A549 (cell line): ENCODE measurements at regions not wholly inside any gene's neighbourhood (a gene's known extent, or its start where the extent isn't known, plus 50 kb on each side); places are given as distances from the start of the nearest gene placed in this dataset.

ENCODE experiments used
- ATAC-seq, 2 experiments: fragments of 200-7000 bp in 1 of 2; fragments of >200 bp in 1 of 2; cut with Nextera tagmentation in 1 of 2; cut with Tn5 transposase in 1 of 2; 3 replicates each; pipeline versions ENCODE4 v1.8.0 to v1.9.1; 2018 to 2020; ENCODE audit warnings: mild to moderate bottlenecking in 1 of 2, moderate library complexity in 1 of 2
- CTCF ChIA-PET: fragments of 300-600 bp; sonication (Branson Sonifier 250); formaldehyde crosslinking; extraction: SDS; loops from one replicate; lab custom pipeline; 2021; ENCODE audit warnings: antibody characterized with exemption, inconsistent platforms; lab: Yijun Ruan, JAX
- POLR2A ChIA-PET: fragments of 350-600 bp; formaldehyde crosslinking; extraction: SDS; loops from one replicate; lab custom pipeline; 2021; ENCODE audit warnings: antibody characterized with exemption, inconsistent platforms; lab: Yijun Ruan, JAX
- DNase-seq, 2 experiments: peaks; one replicate each; pipeline versions ENCODE4 v3.0.0 to v3.0.0-alpha.2; 2011 to 2016; ENCODE audit warnings: low read depth in 1 of 2, low spot score in 1 of 2
- FAIRE-seq: peaks from 2 replicates; lab custom pipeline; 2011; peaks lifted over from hg19 to GRCh38; lab: Jason Lieb, UNC
- H3K27ac ChIP-seq, 2 experiments: fragments of >200 bp; sonication (Bioruptor Twin); formaldehyde crosslinking; 3 replicates each; pipeline ENCODE4 v1.5.1; 2016 to 2017
- H3K4me1 ChIP-seq: fragments of >200 bp; sonication (Bioruptor Twin); formaldehyde crosslinking; 3 replicates; pipeline ENCODE4 v1.6.1; 2016
- H3K4me2 ChIP-seq: fragments of >200 bp; sonication (Bioruptor Twin); formaldehyde crosslinking; 3 replicates; pipeline ENCODE4 v1.6.1; 2016
- H3K4me3 ChIP-seq: fragments of >200 bp; sonication (Bioruptor Twin); formaldehyde crosslinking; 3 replicates; pipeline ENCODE4 v1.5.1; 2016
- H3K9me3 ChIP-seq: fragments of >200 bp; sonication (Bioruptor Twin); formaldehyde crosslinking; 3 replicates; pipeline ENCODE4 v1.6.1; 2016
- CBX2 ChIP-seq: fragments of 200-600 bp; sonication (generic); IDR thresholded peaks from 2 replicates; pipeline ENCODE4 v1.6.1; 2016; ENCODE audit warnings: low read depth, mild to moderate bottlenecking, borderline replicate concordance
- EHMT2 ChIP-seq: fragments of 200-600 bp; sonication (generic); IDR thresholded peaks from 2 replicates; pipeline ENCODE4 v1.6.1; 2016; ENCODE audit warnings: antibody characterized with exemption, low read depth, mild to moderate bottlenecking, moderate library complexity
- EP300 ChIP-seq, 2 experiments: fragments of >200 bp; sonication (Bioruptor Twin); formaldehyde crosslinking; IDR thresholded peaks; 2 replicates in 1 of 2; 3 replicates in 1 of 2; pipeline ENCODE4 v1.6.1; 2016 to 2017
- FOSL2 ChIP-seq, 2 experiments: fragments of 450-650 bp in 1 of 2; fragments of >200 bp in 1 of 2; sonication (Bioruptor Twin) in 1 of 2; formaldehyde crosslinking; IDR thresholded peaks; 2 replicates each; pipeline versions ENCODE4 v1.5.0 to v1.6.1; 2016 to 2020; ENCODE audit warnings: mild to moderate bottlenecking in 1 of 2, moderate library complexity in 1 of 2
- HOXA7 ChIP-seq: fragments of 250-450 bp; sonication (Bioruptor Pico); IDR thresholded peaks from 2 replicates; pipeline ENCODE4 v1.5.0; 2020; ENCODE audit warnings: mild to moderate bottlenecking, moderate library complexity
- JUN ChIP-seq, 2 experiments: fragments of >200 bp; sonication (Bioruptor Twin); formaldehyde crosslinking; IDR thresholded peaks; 2 replicates in 1 of 2; 3 replicates in 1 of 2; pipeline ENCODE4 v1.6.1; 2016 to 2017
- JUNB ChIP-seq: fragments of >200 bp; sonication (Bioruptor Twin); formaldehyde crosslinking; IDR thresholded peaks from 2 replicates; pipeline ENCODE4 v1.6.1; 2016
- MAFK ChIP-seq: fragments of 450-650 bp; IDR thresholded peaks from 2 replicates; pipeline ENCODE4 v1.6.1; 2014; ENCODE audit not compliant: partially characterized antibody
- PHF8 ChIP-seq: fragments of 200-600 bp; sonication (generic); IDR thresholded peaks from 2 replicates; pipeline ENCODE4 v1.6.1; 2016; ENCODE audit warnings: low read depth, mild to moderate bottlenecking, antibody characterized with exemption, moderate library complexity, borderline replicate concordance
- RAD21 ChIP-seq, 2 experiments: fragments of >200 bp in 1 of 2; sonication (Bioruptor Twin) in 1 of 2; formaldehyde crosslinking in 1 of 2; IDR thresholded peaks in 1 of 2; conservative IDR thresholded peaks in 1 of 2; 2 replicates in 1 of 2; 3 replicates in 1 of 2; pipeline ENCODE4 v1.6.1; 2012 to 2018; ENCODE audit warnings: inconsistent platforms in 1 of 2
- RARB ChIP-seq: fragments of 250-450 bp; sonication (Bioruptor Pico); IDR thresholded peaks from 2 replicates; pipeline ENCODE4 v1.8.0; 2021; ENCODE audit warnings: mild to moderate bottlenecking, moderate library complexity
- RCOR1 ChIP-seq: fragments of 150-350 bp; IDR thresholded peaks from 2 replicates; pipeline ENCODE4 v1.6.1; 2014; ENCODE audit warnings: antibody characterized with exemption, low read length, low read depth
- TP53 ChIP-seq: fragments of 250-450 bp; sonication (Bioruptor Pico); IDR thresholded peaks from 2 replicates; pipeline ENCODE4 v1.5.0; 2021; ENCODE audit warnings: mild to moderate bottlenecking, moderate library complexity
- ZC3H11A ChIP-seq: fragments of 450-650 bp; IDR thresholded peaks from 2 replicates; pipeline ENCODE4 v1.6.1; 2014; ENCODE audit warnings: antibody characterized with exemption, mild to moderate bottlenecking
- ZNF302 ChIP-seq: fragments of 250-450 bp; sonication (Bioruptor Pico); IDR thresholded peaks from 2 replicates; pipeline ENCODE4 v1.9.0; 2021; ENCODE audit warnings: inconsistent platforms, mild to moderate bottlenecking, moderate library complexity
- WGBS: methylation state at CpG from one replicate; pipeline ENCODE4 v1.1.6; 2017; ENCODE audit errors: missing lambda C conversion rate; 5-methylcytosine and 5-hydroxymethylcytosine counted together
- TF ChIP-seq, protein P1 (sequence below): fragments of 250-450 bp; sonication (Bioruptor Pico); IDR thresholded peaks from 2 replicates; pipeline ENCODE4 v1.5.0; 2021; ENCODE audit warnings: mild to moderate bottlenecking, moderate library complexity, borderline replicate concordance
- TF ChIP-seq, protein P2 (sequence below): fragments of >200 bp; sonication (Bioruptor Twin); formaldehyde crosslinking; IDR thresholded peaks from 3 replicates; pipeline ENCODE4 v1.6.1; 2016
- TF ChIP-seq, protein P3 (sequence below): fragments of >200 bp; sonication (Bioruptor Twin); formaldehyde crosslinking; IDR thresholded peaks from 2 replicates; pipeline ENCODE4 v1.6.1; 2016
- TF ChIP-seq, protein P4 (sequence below): fragments of 250-450 bp; sonication (Bioruptor Pico); IDR thresholded peaks from 2 replicates; pipeline ENCODE4 v1.5.0; 2020; ENCODE audit warnings: low read depth, mild to moderate bottlenecking, moderate library complexity
- TF ChIP-seq, protein P5 (sequence below): fragments of 150-350 bp; IDR thresholded peaks from 2 replicates; pipeline ENCODE4 v1.6.1; 2014; ENCODE audit warnings: low read depth, mild to moderate bottlenecking, low read length
- TF ChIP-seq, protein P6 (sequence below): IDR thresholded peaks from 2 replicates; pipeline ENCODE4 v1.6.1; 2012
- TF ChIP-seq, protein P7 (sequence below): fragments of 200-600 bp; sonication (generic); IDR thresholded peaks from 2 replicates; pipeline ENCODE4 v1.6.1; 2016; ENCODE audit warnings: antibody characterized with exemption, mild to moderate bottlenecking, moderate library complexity

DNA sequence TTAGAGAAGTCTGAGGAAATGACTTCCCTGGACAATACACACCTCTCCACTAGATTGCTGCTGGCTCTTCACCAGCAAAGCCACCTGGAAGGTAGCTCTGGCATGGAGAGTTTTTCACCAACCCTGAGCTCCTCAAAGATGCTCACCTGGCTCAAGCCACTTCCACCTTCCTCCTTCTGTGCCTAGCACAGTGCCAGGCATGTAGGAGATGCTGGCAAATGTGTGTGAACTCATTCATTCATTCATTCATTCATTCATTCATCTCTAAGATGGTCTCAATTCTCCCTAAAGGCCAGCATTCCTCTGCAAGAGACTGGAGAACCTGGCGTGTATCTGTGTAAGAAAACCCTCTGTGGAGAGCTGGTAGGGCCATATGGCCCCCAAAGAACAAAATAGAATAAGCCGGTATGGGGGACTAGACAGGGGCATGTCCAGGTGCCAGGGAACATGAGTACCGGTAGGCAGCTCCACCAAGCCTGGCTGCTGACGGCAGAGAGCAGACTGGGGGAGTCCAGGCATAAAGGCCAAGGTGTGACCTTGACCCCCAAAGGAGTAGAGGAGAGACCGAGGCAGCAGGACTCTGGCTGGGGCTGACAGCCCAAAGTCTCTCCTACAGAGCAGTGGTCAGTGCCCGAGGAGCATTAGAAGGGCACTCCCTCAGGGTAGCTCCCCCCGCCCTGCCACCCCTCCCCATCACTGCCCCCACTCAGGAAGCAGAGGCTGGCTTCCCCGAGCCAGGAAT, 132.2 kb upstream of the TNRC6C start (continued):
- TF ChIP-seq, protein P1, sequence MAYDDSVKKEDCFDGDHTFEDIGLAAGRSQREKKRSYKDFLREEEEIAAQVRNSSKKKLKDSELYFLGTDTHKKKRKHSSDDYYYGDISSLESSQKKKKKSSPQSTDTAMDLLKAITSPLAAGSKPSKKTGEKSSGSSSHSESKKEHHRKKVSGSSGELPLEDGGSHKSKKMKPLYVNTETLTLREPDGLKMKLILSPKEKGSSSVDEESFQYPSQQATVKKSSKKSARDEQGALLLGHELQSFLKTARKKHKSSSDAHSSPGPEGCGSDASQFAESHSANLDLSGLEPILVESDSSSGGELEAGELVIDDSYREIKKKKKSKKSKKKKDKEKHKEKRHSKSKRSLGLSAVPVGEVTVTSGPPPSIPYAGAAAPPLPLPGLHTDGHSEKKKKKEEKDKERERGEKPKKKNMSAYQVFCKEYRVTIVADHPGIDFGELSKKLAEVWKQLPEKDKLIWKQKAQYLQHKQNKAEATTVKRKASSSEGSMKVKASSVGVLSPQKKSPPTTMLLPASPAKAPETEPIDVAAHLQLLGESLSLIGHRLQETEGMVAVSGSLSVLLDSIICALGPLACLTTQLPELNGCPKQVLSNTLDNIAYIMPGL, result no peak

DNA sequence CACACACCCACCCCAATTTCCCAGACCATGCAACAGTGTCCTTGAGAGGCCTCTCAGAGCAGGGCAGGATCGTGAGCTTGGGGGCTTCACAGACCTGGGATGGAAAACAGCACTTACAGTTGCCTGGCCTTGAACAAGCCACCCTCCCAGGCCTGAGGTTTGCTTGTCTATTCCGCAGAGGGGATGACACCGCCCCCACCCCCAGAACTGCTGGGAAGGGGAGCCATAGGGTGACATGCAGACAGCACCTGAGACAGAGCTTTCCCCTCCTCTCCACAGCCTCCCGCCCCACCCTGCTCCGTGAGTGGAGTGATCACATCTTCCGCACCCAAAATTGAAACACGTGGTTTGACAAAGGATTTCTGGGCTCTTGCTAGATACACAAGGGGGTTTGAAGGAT, 131.5 kb upstream of the TNRC6C start:
- CTCF ChIA-PET, result interaction anchor here (1.1 to 1.3 kb wide), 2 partner anchors 66 to 285 kb away, joined by 3 read pairs; no protein-coding TSS in a partner anchor
- ATAC-seq, result no peak
- no peaks in the 10 kb centered on the region for H3K9me3 ChIP-seq
- no peak overlapping the region for H3K27ac ChIP-seq
- FAIRE-seq, result no peak
- no peak overlapping the region for H3K4me2 ChIP-seq
- peaks cover 9% of the 10 kb centered on the region; the same call in 2 of the 3 replicates for H3K4me1 ChIP-seq
- no peak for DNase-seq
- no peak overlapping the region for H3K4me3 ChIP-seq
- 78% methylated on average over 6 of the region's 7 CpGs for WGBS
- POLR2A ChIA-PET, result no interaction called here
- TF ChIP-seq ZC3H11A (no peak), EP300 (IDR thresholded peaks at IDR 0.05) (no peak), RAD21 (conservative IDR thresholded peaks at IDR 0.05 in 1 of 2, IDR thresholded peaks at IDR 0.05 in 1 of 2) (no peak), JUN (IDR thresholded peaks at IDR 0.05) (no peak), EHMT2 (no peak), MAFK (no peak), RARB (CRISPR knock-in tag) (no peak)
- TF ChIP-seq, protein P2, sequence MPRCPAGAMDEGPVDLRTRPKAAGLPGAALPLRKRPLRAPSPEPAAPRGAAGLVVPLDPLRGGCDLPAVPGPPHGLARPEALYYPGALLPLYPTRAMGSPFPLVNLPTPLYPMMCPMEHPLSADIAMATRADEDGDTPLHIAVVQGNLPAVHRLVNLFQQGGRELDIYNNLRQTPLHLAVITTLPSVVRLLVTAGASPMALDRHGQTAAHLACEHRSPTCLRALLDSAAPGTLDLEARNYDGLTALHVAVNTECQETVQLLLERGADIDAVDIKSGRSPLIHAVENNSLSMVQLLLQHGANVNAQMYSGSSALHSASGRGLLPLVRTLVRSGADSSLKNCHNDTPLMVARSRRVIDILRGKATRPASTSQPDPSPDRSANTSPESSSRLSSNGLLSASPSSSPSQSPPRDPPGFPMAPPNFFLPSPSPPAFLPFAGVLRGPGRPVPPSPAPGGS, result no peak
- TF ChIP-seq, protein P3, sequence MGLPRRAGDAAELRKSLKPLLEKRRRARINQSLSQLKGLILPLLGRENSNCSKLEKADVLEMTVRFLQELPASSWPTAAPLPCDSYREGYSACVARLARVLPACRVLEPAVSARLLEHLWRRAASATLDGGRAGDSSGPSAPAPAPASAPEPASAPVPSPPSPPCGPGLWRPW, result no peak
- TF ChIP-seq, protein P4, sequence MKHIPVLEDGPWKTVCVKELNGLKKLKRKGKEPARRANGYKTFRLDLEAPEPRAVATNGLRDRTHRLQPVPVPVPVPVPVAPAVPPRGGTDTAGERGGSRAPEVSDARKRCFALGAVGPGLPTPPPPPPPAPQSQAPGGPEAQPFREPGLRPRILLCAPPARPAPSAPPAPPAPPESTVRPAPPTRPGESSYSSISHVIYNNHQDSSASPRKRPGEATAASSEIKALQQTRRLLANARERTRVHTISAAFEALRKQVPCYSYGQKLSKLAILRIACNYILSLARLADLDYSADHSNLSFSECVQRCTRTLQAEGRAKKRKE, result no peak

DNA sequence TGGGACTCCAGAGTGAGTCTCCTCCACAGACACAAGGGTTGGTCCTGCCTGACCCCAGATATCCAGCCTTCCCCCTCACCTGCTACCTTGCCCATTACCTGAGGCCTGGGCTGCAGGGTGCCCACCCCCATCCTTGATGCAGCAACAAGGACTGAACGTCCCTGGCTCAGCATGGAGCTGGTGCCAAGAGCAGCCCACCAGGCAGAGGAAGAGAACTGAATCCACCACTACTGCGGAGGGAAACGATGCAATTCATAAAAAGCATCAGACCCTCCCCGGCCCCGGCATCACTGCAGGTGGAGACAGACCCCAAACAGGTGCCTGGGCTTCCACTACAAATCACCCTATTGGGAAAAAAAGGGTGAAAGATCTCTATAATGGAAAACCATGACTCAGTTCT, 131.0 kb upstream of the TNRC6C start:
- DNase-seq (no peak), FAIRE-seq (no peak), ATAC-seq (no peak)
- ChIA-PET CTCF (interaction anchor here (1.1 to 1.3 kb wide), 2 partner anchors 65 to 285 kb away, joined by 3 read pairs; no protein-coding TSS in a partner anchor), POLR2A (no interaction called here)
- 64% methylated on average over 5 of the region's 5 CpGs for WGBS
- H3K4me3 ChIP-seq, result no peak overlapping the region
- H3K4me1 ChIP-seq, result peaks cover 9% of the 10 kb centered on the region; the same call in 2 of the 3 replicates
- no peaks in the 10 kb centered on the region for H3K9me3 ChIP-seq
- no peak for TF ChIP-seq HOXA7 (CRISPR knock-in tag)
- TF ChIP-seq FOSL2 (IDR thresholded peaks at IDR 0.05), result no peak
- TF ChIP-seq FOSL2 (CRISPR knock-in tag; IDR thresholded peaks at IDR 0.05), result no peak
- TF ChIP-seq, protein P5, sequence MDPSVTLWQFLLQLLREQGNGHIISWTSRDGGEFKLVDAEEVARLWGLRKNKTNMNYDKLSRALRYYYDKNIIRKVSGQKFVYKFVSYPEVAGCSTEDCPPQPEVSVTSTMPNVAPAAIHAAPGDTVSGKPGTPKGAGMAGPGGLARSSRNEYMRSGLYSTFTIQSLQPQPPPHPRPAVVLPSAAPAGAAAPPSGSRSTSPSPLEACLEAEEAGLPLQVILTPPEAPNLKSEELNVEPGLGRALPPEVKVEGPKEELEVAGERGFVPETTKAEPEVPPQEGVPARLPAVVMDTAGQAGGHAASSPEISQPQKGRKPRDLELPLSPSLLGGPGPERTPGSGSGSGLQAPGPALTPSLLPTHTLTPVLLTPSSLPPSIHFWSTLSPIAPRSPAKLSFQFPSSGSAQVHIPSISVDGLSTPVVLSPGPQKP, result no peak
- TF ChIP-seq PHF8, result no peak
- no peak for TF ChIP-seq CBX2
- TF ChIP-seq ZNF302 (CRISPR knock-in tag), result no peak
- TF ChIP-seq, protein P6, sequence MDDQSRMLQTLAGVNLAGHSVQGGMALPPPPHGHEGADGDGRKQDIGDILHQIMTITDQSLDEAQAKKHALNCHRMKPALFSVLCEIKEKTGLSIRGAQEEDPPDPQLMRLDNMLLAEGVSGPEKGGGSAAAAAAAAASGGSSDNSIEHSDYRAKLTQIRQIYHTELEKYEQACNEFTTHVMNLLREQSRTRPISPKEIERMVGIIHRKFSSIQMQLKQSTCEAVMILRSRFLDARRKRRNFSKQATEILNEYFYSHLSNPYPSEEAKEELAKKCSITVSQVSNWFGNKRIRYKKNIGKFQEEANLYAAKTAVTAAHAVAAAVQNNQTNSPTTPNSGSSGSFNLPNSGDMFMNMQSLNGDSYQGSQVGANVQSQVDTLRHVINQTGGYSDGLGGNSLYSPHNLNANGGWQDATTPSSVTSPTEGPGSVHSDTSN, result no peak
- TF ChIP-seq RCOR1, result no peak
- TF ChIP-seq JUNB, result no peak
- no peak for TF ChIP-seq TP53
- TF ChIP-seq, protein P7, sequence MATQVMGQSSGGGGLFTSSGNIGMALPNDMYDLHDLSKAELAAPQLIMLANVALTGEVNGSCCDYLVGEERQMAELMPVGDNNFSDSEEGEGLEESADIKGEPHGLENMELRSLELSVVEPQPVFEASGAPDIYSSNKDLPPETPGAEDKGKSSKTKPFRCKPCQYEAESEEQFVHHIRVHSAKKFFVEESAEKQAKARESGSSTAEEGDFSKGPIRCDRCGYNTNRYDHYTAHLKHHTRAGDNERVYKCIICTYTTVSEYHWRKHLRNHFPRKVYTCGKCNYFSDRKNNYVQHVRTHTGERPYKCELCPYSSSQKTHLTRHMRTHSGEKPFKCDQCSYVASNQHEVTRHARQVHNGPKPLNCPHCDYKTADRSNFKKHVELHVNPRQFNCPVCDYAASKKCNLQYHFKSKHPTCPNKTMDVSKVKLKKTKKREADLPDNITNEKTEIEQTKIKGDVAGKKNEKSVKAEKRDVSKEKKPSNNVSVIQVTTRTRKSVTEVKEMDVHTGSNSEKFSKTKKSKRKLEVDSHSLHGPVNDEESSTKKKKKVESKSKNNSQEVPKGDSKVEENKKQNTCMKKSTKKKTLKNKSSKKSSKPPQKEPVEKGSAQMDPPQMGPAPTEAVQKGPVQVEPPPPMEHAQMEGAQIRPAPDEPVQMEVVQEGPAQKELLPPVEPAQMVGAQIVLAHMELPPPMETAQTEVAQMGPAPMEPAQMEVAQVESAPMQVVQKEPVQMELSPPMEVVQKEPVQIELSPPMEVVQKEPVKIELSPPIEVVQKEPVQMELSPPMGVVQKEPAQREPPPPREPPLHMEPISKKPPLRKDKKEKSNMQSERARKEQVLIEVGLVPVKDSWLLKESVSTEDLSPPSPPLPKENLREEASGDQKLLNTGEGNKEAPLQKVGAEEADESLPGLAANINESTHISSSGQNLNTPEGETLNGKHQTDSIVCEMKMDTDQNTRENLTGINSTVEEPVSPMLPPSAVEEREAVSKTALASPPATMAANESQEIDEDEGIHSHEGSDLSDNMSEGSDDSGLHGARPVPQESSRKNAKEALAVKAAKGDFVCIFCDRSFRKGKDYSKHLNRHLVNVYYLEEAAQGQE, result no peak
- no peak overlapping the region for H3K4me2 ChIP-seq
- no peak overlapping the region for H3K27ac ChIP-seq
